Effector CD8-positive, alpha-beta T cell (primary cell): ENCODE measurements at regions not wholly inside any gene's neighbourhood (a gene's known extent, or its start where the extent isn't known, plus 50 kb on each side); places are given as distances from the start of the nearest gene placed in this dataset.

Experiments
- DNase-seq: peaks from one replicate; lab custom pipeline; 2025; lab: John Stamatoyannopoulos, UW

GRCh38 chr14:81837304-81837703, 303.7 kb upstream of the SEL1L start:
- DNase-seq = no peak

DNA sequence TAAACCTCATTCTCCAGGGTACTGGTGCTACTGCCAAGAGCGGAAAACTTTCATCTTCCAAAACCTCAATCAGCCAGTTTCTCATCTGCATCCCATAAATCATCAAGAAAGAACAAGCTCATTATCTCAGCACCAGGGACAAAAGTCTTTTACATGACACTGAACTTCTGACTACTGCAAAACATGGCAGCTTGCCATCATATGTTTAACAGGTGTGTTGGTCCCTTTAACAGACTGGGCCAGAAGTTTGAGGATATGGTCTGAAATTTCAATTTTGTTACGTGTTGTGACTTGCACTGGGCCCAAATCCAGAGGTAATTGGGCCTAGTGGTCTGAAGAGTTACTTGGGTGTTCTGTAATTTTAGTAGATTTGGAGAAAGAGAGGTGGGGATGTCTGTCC, 305.4 kb upstream of the SEL1L start:
- no peak for DNase-seq

DNA sequence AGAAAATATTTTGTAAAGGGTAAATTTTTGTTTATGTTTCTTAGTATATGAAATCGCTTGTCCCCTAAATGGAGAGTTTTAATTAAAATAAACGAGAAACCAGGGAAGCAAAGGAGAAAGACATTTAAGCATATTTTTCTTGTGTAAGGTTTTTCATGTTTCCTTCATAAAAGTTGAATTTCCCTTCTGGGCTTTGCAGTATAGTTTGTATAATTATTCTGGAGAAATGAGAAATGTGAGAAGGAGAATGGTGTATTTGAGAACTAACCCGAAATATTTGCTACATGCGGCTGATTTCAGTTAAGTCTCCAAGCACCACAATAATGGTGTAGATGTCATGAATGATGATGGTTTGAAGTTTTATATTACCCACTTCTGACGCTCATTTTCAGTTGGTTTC, 307.7 kb upstream of the SEL1L start:
- DNase-seq = no peak

- no peak for DNase-seq
Observed at GRCh38 chr14:81849714-81850113, 316.1 kb upstream of the SEL1L start.

- no peak for DNase-seq
Observed at GRCh38 chr14:81855007-81855406, 321.4 kb upstream of the SEL1L start.

DNA sequence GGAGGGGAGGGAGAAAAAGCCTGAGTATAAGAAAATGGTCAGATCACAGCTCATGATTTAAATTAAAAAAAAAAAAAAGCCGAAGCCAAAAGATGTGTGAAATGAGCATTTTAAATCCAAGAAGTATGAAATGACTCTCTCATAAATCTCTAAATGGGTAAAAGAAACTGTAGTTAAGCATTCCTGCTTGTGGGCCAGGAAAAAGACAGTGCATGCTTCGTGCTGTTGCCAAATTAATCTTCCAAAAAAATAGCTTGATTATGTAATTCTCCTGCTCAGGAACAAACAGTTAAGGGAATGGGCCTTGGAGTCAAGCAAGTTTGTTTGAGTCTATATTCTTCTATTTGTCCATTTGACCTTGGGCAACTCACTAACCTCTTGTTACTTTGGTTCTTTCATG, 325.4 kb upstream of the SEL1L start:
- no peak for DNase-seq

- DNase-seq = no peak
Observed at GRCh38 chr14:81868172-81868571, 334.5 kb upstream of the SEL1L start.

DNA sequence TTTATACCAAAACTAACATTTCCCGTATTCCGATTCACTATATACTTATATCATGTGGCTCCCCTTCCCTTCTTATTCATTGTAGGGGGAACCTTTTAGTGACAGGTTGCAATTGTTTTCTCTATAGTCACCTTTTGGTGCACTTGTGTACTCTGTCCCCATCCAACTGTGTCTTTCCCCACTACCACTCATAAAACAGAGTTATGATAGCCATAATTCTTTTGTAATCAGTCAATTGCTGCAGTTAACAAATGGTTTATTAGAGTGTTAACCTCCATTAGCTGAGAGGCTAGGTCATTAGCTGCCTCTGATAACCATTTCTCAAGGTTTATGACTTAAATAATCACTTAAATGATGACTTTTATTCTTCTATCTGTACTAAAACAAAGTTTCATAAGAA, 338.1 kb upstream of the SEL1L start:
- DNase-seq = no peak

GRCh38 chr14:81884382-81884781, 350.7 kb upstream of the SEL1L start:
- no peak for DNase-seq

DNA sequence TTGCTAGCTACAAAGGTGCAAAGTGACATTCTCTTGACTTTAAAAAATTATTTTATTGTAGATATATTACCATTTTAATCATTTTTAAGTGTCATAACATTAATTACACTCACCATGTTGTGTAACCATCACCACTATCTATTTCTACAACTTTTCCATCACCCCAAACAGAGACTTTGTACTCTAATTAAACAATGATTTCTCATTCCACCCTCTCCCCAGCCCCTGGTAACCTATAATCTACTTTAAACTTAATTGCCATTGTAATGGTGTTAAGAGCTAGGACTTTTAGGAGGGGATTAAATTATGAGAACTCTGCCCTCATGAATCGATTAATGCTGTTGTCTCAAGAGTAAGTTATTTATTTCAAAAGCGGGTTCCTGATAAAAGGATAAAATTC, 352.9 kb upstream of the SEL1L start:
- no peak for DNase-seq

DNA sequence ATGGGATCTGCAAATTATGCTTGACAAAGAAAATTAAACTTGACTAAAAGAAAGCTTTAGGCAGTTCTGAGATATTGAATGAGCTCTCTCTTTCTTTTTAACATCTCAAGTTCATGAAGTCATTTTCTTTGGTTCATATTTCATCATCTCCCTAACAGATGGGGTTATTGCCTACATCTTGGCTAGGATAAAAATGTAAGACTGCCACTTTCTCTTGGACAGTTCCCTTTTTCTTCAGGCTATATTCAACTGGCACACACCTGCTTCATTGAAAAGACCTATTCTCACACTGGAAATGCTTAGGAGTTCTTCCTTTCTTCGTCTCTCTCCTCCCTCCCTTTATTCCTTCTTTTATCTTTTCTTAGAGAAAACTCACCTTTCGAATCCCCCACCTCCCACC, 355.9 kb upstream of the SEL1L start:
- DNase-seq = no peak

- no peak for DNase-seq
Observed at GRCh38 chr14:81890020-81890419, 356.4 kb upstream of the SEL1L start.

- DNase-seq = no peak
Observed at GRCh38 chr14:81903477-81903876, 369.8 kb upstream of the SEL1L start.

GRCh38 chr14:81927070-81927469, 393.4 kb upstream of the SEL1L start:
- no peak for DNase-seq

DNA sequence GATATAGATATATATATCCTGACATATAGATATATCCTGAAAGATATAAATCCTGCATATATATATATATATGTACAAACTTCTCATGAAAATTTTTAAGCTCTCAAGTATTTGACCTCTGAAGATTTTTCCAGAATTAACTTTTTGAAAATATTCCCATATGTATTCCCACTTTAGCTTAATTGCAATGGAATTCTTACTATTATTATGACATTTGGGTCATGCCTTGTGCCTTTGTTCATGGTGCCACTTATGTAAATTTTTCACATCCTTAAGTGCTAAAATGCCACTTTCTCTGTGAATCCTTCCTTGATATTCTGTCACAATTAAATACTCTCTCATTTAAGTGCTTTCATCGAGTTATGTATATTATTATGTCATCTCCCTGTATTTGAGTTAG, 398.2 kb upstream of the SEL1L start:
- no peak for DNase-seq

- no peak for DNase-seq
Observed at GRCh38 chr14:81936348-81936747, 402.7 kb upstream of the SEL1L start.

GRCh38 chr14:81936902-81937301, 403.2 kb upstream of the SEL1L start:
- no peak for DNase-seq

DNA sequence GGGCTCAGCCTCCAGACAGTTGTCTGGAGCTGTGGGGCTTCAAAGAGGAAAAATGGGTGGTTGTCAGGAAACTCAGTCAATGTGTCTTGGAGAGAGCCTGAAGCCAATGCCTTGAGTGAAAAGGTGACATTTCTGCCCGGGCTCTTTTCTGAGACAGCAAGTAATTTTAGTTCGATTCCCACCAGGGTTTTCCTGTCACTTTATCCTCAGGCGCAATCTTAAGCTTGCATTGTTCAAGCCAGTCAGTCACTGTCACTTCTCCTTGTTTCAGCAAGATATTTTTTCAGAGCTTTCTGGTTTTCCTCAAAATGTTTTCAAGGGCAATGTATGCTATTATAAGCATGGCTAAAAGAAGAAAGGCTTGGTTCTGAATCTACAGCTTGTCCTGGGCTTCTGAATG, 404.7 kb upstream of the SEL1L start:
- DNase-seq = no peak

DNA sequence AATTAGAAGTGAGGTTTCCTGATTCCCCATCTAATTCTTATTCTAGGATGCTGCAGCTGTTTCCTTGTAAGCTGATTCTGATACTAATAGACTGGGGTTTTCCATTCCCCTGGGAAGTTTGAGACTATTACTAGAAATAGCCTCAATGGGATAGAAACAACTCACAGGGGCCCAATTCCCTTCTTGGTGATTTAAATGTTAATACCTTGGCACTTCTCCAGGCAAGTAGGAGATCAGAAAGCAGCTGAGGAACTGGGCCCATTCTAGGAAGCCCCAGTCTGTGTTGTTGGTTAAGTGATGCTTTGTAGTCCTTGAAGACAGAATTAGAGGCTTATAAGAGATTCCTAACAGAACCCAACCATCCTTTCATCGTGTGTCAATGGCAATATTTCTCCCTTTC, 407.0 kb upstream of the SEL1L start:
- no peak for DNase-seq

- no peak for DNase-seq
Observed at GRCh38 chr14:81942071-81942470, 408.4 kb upstream of the SEL1L start.

DNA sequence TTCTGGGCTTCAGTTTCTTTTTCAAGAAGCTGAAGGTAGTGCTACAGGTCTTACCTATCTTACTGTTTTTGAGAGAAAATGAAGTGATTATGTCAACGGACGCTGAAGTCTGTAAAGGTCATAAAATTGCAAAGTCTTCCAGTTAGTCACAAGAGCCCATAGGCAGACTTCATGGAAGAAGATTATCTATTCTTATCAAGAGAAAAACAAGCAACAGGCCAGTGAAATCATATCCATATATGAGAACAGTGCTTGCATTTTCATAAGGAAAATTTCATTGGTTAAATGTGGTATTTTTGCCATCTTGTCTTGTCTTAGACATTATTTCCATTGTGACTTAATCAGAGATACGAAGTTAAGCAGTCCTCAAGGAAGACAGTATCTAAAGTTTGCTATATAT, 412.7 kb upstream of the SEL1L start:
- DNase-seq = no peak

DNA sequence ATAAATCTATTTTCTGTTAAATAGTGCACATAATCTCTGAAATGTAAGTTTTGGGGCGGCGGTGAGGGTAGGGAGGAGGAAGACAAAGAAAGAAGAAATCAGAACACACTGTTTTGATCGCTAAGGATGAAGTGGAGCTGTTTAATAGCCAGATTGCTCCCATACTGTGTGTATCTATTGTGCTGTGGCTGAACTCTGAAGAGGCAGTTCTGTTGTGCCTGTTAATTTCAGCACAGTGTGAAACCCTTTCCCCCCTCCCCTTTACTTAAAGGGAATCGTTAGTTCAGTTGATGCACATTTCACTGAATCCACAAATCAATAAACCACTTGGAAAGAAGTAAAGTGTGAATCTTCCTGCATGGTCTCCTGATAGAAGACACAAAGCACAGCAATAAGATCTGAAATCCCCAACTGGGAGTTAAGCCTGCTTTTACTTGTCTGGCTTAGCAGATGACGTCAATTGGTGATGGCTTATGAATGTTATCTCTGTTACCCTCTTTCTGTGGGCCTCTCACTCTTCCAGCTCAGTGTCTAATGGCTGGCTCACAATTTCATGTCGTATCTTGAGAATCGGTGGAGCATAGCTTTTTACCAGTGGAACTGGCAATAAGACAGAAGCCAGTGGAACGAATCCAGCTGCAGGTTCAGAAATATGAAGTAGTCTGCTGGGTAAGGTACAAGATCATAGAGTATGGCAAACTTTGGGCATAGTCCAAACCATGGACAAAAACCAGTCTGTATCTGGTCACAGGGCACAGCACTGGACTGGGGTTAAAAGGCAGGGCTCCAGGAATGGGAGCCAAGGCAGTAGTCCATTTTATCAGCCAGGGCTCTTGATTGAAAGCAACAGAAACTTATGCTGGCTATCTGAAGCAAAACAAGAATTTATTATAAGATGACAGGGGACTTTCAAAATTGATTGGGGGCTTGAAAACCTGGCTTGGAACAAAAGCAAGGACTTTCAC, 413.5 kb upstream of the SEL1L start:
- no peak for DNase-seq

DNA sequence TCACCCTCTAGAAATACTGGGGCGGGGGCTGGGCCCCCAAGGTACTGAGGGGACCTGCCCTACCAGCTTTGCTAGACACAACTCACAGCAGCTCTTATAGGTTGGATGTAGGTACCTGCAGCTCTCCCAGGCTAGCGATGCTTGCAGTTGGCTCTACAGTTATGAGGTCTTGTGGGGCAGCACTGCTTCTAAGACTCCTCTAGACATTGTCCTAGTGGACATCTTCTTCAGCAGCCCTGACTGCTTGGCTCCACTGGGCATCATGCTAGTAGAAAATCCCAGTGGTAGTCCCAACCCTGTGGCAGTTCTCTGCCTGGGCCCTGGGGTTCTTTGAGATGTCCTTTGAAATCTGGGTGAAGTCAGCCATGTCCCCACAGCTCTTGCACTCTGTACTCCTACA, 419.3 kb upstream of the SEL1L start:
- DNase-seq = no peak

GRCh38 chr14:81953419-81953818, 419.8 kb upstream of the SEL1L start:
- no peak for DNase-seq
